ENCODE measurements at regions not wholly inside any gene's neighbourhood (a gene's known extent, or its start where the extent isn't known, plus 50 kb on each side); places are given as distances from the start of the nearest gene placed in this dataset.
"Not testable (repeated sequence)": the region's sequence is repeated elsewhere in the genome, so short reads cannot be mapped to it uniquely, and the experiment has no call there.

DNA sequence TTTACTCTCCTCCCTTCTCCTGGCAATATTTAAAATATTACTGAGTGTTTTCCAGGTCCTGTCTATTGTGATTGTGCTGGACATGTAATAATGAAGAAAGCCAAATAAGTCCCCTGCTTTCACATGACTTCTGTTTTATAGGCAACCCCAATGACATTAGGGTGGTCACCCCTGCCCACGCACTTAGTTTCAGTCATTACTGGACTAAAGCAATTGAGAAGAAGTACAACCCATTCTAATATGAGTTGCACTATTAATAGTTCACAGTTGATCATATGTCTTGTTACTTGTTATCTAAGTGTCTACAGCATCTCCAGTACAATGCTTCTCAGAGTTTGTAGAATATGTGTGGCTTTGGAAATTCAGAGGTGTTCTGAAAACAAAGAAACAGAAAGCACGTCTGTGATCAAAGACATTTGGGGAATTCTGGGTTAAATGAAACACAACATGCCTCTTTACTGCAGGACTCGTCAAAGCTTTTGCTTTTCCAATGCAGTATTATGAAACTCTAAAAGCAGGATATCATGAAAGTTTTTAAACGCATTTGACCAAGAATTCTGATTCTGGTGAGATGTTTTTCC is 789.5 kb downstream of the DHX35 start:
- H3K4me3 Mint-ChIP-seq: no peak overlapping the region
- H3K27me3 Mint-ChIP-seq: no peaks in the 10 kb centered on the region
- no peak overlapping the region for H3K27ac Mint-ChIP-seq
- peaks cover 18% of the 10 kb centered on the region for H3K9me3 Mint-ChIP-seq
- no peaks in the 10 kb centered on the region for H3K4me1 Mint-ChIP-seq (ENCODE audit: low read depth)
- DNase-seq: no peak
- H3K36me3 Mint-ChIP-seq (ENCODE audit: low read depth): no peaks in the 10 kb centered on the region

GRCh38 chr20:39745380-39745779 is 783.2 kb downstream of the DHX35 start:
- Mint-ChIP-seq H3K4me3 (no peak overlapping the region), H3K36me3 (ENCODE audit: low read depth) (no peaks in the 10 kb centered on the region), H3K27me3 (no peaks in the 10 kb centered on the region), H3K9me3 (peaks cover 15% of the 10 kb centered on the region), H3K4me1 (ENCODE audit: low read depth) (no peaks in the 10 kb centered on the region), H3K27ac (no peak overlapping the region)
- DNase-seq: no peak

DNA sequence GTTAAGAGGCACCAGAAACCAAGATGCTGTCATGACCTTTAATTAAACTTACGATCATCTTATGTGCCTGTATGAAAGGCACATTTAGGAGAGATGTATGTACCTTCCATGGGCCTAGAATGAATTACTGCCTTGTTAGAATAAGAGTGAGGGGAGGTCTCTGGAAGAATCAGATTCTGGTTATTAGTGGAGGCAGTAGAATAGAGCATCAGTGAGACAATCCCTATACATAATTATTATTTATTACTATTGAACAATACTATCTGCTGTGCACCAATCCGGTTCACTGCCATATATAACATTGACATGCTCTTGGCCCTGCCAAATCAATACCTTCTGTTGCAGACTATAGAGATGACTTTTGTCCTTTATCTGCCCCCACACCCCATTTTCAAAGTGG is 776.5 kb downstream of the DHX35 start:
- no peaks in the 10 kb centered on the region for H3K4me1 Mint-ChIP-seq (ENCODE audit: low read depth)
- no peaks in the 10 kb centered on the region for H3K36me3 Mint-ChIP-seq (ENCODE audit: low read depth)
- DNase-seq: no peak
- H3K27ac Mint-ChIP-seq: no peak overlapping the region
- no peaks in the 10 kb centered on the region for H3K9me3 Mint-ChIP-seq
- no peak overlapping the region for H3K4me3 Mint-ChIP-seq
- no peaks in the 10 kb centered on the region for H3K27me3 Mint-ChIP-seq

- Mint-ChIP-seq H3K9me3 (peaks cover 2% of the 10 kb centered on the region), H3K4me3 (no peak overlapping the region), H3K27me3 (no peaks in the 10 kb centered on the region), H3K4me1 (ENCODE audit: low read depth) (no peaks in the 10 kb centered on the region), H3K36me3 (ENCODE audit: low read depth) (no peaks in the 10 kb centered on the region), H3K27ac (no peak overlapping the region)
- no peak for DNase-seq
These were observed 774.5 kb downstream of the DHX35 start for GRCh38 chr20:39736434-39737327.

DNA sequence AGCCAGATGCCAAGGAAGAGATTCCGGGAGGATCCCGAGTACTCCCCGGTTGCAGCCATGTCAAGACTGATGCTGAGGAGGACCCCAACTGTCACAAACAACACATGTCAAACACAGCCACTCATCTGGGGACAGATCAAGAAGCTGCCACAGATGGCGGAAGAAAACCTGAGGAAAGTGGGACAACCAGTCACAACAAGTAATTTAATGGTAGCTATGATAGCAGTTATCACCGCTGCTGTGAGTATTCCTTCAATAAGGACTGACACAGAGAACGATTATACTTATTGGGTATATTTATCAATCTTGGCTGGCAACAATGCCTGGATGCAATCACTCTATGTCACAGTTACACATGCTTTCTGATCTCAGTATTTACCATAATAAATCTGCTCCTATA is 763.4 kb downstream of the DHX35 start:
- peaks cover 40% of the 10 kb centered on the region for H3K9me3 Mint-ChIP-seq
- H3K27ac Mint-ChIP-seq; H3K36me3 Mint-ChIP-seq (ENCODE audit: low read depth); H3K4me1 Mint-ChIP-seq (ENCODE audit: low read depth); H3K4me3 Mint-ChIP-seq; H3K27me3 Mint-ChIP-seq; DNase-seq: not testable (repeated sequence)

- no peak for DNase-seq
- Mint-ChIP-seq H3K4me3 (no peak overlapping the region), H3K27me3 (no peaks in the 10 kb centered on the region), H3K9me3 (no peaks in the 10 kb centered on the region), H3K36me3 (ENCODE audit: low read depth) (no peaks in the 10 kb centered on the region), H3K4me1 (ENCODE audit: low read depth) (no peaks in the 10 kb centered on the region), H3K27ac (no peak overlapping the region)
These were observed 757.1 kb downstream of the DHX35 start for GRCh38 chr20:39719293-39719692.

DNA sequence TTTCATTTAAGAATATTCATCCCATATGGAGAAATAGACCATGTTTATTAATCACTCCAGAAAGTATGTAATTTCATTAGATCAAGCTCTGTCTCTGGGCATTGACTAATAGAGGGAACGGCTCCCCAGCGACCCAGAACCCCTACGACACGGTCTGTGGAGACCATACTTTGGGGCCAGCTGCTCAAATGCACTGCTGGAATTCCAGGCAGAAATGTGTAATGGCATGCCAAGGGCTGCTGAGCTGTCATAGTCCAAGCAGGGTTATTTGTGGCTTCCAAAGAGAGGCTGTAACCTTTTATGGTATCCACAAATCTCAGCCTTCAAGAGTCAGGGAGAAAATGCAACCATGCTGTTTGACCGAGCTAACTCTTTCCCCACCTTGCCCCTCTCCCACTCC is 755.8 kb downstream of the DHX35 start:
- Mint-ChIP-seq H3K4me3 (no peak overlapping the region), H3K27me3 (no peaks in the 10 kb centered on the region), H3K9me3 (peaks cover 2% of the 10 kb centered on the region), H3K4me1 (ENCODE audit: low read depth) (no peaks in the 10 kb centered on the region), H3K27ac (no peak overlapping the region), H3K36me3 (ENCODE audit: low read depth) (no peaks in the 10 kb centered on the region)
- no peak for DNase-seq

GRCh38 chr20:39716796-39717341 is 754.7 kb downstream of the DHX35 start:
- no peak for DNase-seq
- Mint-ChIP-seq H3K27me3 (no peaks in the 10 kb centered on the region), H3K27ac (no peak overlapping the region), H3K4me3 (no peak overlapping the region), H3K36me3 (ENCODE audit: low read depth) (no peaks in the 10 kb centered on the region), H3K9me3 (peaks cover 3% of the 10 kb centered on the region), H3K4me1 (ENCODE audit: low read depth) (no peaks in the 10 kb centered on the region)

DNA sequence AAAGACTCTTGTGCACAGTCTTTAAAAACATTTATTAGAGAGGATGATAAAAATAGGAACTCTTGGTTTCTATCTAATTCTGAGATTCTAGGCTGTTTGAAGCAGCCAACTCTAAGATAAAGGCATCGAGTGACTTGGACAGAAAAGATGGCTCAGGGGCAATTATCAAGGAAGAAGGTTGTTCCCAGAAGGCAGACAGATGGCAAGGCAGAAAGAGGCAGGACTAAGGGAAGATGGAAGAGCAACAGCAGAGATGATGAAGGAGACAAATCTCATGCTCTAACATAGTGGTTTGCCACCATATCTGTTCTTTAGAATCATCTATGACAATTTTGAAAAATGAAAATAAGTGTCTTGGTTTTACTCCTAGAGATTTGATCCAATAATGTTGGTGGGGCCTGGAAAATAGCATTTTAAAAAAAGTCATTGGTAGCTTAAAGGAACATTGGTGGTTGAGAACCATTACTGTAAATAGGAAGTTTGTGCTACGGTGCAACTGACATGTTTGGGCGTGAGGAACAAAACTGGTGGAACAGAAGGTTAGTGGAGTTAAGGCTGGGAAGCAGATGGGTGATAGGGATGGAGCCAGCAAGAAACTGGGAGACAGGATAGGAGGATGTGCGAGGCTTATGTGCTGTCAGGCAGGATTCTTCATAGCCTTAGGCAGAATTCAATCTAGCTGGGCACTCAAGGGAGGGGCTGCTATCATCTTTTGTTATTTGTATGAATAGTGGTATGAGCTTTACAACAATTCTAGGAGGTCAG is 751.1 kb downstream of the DHX35 start:
- Mint-ChIP-seq H3K27me3 (no peaks in the 10 kb centered on the region), H3K36me3 (ENCODE audit: low read depth) (no peaks in the 10 kb centered on the region), H3K9me3 (peaks cover 6% of the 10 kb centered on the region), H3K4me3 (no peak overlapping the region), H3K27ac (no peak overlapping the region), H3K4me1 (ENCODE audit: low read depth) (no peaks in the 10 kb centered on the region)
- DNase-seq: no peak

GRCh38 chr20:39706184-39706663 is 744.1 kb downstream of the DHX35 start:
- H3K36me3 Mint-ChIP-seq (ENCODE audit: low read depth): no peaks in the 10 kb centered on the region
- H3K4me1 Mint-ChIP-seq (ENCODE audit: low read depth): no peaks in the 10 kb centered on the region
- no peak overlapping the region for H3K27ac Mint-ChIP-seq
- H3K27me3 Mint-ChIP-seq: no peaks in the 10 kb centered on the region
- no peak overlapping the region for H3K4me3 Mint-ChIP-seq
- no peaks in the 10 kb centered on the region for H3K9me3 Mint-ChIP-seq
- DNase-seq: no peak

DNA sequence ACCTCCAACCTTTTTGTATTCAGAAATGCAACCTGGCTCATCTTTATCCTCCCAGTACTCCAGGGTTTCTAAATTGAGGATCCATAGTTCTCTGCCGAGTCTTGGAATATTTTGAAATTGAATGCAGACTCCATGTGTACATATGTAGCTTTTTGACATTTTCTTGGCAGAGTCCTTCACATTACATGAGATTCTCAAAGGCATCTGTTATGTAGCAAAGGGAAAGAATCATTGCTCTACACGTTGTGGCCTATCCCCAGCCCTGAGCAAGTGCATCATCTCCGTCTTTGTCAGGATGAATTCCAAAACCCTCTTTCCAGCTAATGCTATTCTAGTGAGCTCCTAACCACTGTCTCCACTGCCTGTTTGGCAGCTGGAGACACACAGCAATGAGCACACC is 742.9 kb downstream of the DHX35 start:
- no peak for DNase-seq
- Mint-ChIP-seq H3K27ac (no peak overlapping the region), H3K36me3 (ENCODE audit: low read depth) (no peaks in the 10 kb centered on the region), H3K4me3 (no peak overlapping the region), H3K27me3 (no peaks in the 10 kb centered on the region), H3K4me1 (ENCODE audit: low read depth) (no peaks in the 10 kb centered on the region), H3K9me3 (no peaks in the 10 kb centered on the region)

- not testable (repeated sequence) for H3K9me3 Mint-ChIP-seq; H3K27me3 Mint-ChIP-seq; H3K4me1 Mint-ChIP-seq (ENCODE audit: low read depth); DNase-seq; H3K36me3 Mint-ChIP-seq (ENCODE audit: low read depth); H3K4me3 Mint-ChIP-seq; H3K27ac Mint-ChIP-seq
These were observed 741.2 kb downstream of the DHX35 start for GRCh38 chr20:39703357-39703756.

DNA sequence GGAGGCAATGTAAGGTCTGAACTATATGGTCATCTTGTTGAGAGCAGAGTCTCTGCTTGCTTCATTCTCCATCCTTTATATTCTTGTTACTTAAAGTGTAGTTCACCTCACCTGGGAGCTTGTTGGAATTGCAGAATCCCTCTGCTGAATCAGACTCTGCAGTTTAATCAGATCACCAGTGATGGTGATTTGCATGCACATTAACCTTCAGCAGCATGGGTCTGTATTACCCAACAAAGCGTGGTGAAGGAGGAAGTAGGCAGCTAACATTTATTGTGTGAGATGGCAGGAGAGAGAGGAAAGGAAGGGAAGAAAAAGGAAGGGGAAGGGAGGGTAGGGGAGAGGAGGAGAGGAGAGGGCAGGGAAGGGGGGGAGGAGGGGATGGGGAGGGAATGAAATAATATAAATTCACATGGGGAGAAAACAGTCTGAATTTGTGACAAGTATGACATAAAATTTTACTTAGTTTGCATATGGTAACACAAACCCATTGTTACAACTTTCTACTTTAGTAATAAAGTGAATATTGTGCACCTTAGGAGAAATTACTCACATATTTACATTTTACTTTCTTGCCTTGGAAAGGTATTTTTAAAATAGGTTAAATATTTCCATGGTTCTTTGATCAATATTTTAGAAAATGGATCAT is 740.7 kb downstream of the DHX35 start:
- Mint-ChIP-seq H3K27ac (no peak overlapping the region), H3K4me1 (ENCODE audit: low read depth) (no peaks in the 10 kb centered on the region), H3K4me3 (no peak overlapping the region), H3K9me3 (no peaks in the 10 kb centered on the region), H3K36me3 (ENCODE audit: low read depth) (no peaks in the 10 kb centered on the region), H3K27me3 (no peaks in the 10 kb centered on the region)
- DNase-seq: no peak

- DNase-seq: no peak
- Mint-ChIP-seq H3K4me3 (no peak overlapping the region), H3K27me3 (no peaks in the 10 kb centered on the region), H3K9me3 (peaks cover 2% of the 10 kb centered on the region), H3K27ac (no peak overlapping the region), H3K36me3 (ENCODE audit: low read depth) (no peaks in the 10 kb centered on the region), H3K4me1 (ENCODE audit: low read depth) (no peaks in the 10 kb centered on the region)
These were observed 738.4 kb downstream of the DHX35 start for GRCh38 chr20:39700528-39700927.
